OCI-M1 (cell line): ENCODE measurements at regions not wholly inside any gene's neighbourhood (a gene's known extent, or its start where the extent isn't known, plus 50 kb on each side); places are given as distances from the start of the nearest gene placed in this dataset.

Source experiments
- DNase-seq: peaks from one replicate; lab custom pipeline; 2025; lab: John Stamatoyannopoulos, UW

- DNase-seq, result no peak
Observed at GRCh38 chr2:134081238-134081938, 172.5 kb upstream of the MGAT5 start.

GRCh38 chr2:134083548-134083947 is 170.3 kb upstream of the MGAT5 start:
- DNase-seq, result no peak

GRCh38 chr2:134086594-134087219 is 167.2 kb upstream of the MGAT5 start:
- no peak for DNase-seq

- no peak for DNase-seq
Observed at GRCh38 chr2:134087371-134087921, 166.4 kb upstream of the MGAT5 start.

GRCh38 chr2:134089454-134089853 is 164.4 kb upstream of the MGAT5 start:
- DNase-seq, result no peak

- no peak for DNase-seq
Observed at GRCh38 chr2:134097740-134098139, 156.1 kb upstream of the MGAT5 start.

- DNase-seq, result no peak
Observed at GRCh38 chr2:134098321-134098720, 155.6 kb upstream of the MGAT5 start.

- no peak for DNase-seq
Observed at GRCh38 chr2:134099273-134099672, 154.6 kb upstream of the MGAT5 start.

- DNase-seq, result no peak
Observed at GRCh38 chr2:134103196-134103595, 150.7 kb upstream of the MGAT5 start.

- DNase-seq, result no peak
Observed at GRCh38 chr2:134104754-134105153, 149.1 kb upstream of the MGAT5 start.

- DNase-seq, result no peak
Observed at GRCh38 chr2:134107402-134107801, 146.5 kb upstream of the MGAT5 start.

GRCh38 chr2:134108113-134108512 is 145.8 kb upstream of the MGAT5 start:
- no peak for DNase-seq

GRCh38 chr2:134109246-134109645 is 144.6 kb upstream of the MGAT5 start:
- no peak for DNase-seq

GRCh38 chr2:134109725-134110124 is 144.1 kb upstream of the MGAT5 start:
- no peak for DNase-seq

GRCh38 chr2:134110532-134110931 is 143.3 kb upstream of the MGAT5 start:
- DNase-seq, result no peak

- DNase-seq, result no peak
Observed at GRCh38 chr2:134117676-134118075, 136.2 kb upstream of the MGAT5 start.

GRCh38 chr2:134118279-134119116 is 135.4 kb upstream of the MGAT5 start:
- peak; percentile 97 for DNase-seq

- DNase-seq, result peak; percentile 66
Observed at GRCh38 chr2:134119117-134119712, 134.7 kb upstream of the MGAT5 start.

GRCh38 chr2:134119713-134120405 is 134.0 kb upstream of the MGAT5 start:
- DNase-seq, result peak; percentile 91

GRCh38 chr2:134120406-134120732 is 133.5 kb upstream of the MGAT5 start:
- DNase-seq, result no peak

GRCh38 chr2:134120733-134121630 is 132.9 kb upstream of the MGAT5 start:
- DNase-seq, result peak; percentile 33
